H1 (cell line): ENCODE measurements at regions not wholly inside any gene's neighbourhood (a gene's known extent, or its start where the extent isn't known, plus 50 kb on each side); places are given as distances from the start of the nearest gene placed in this dataset.

Source experiments
- CTCF ChIA-PET: fragments of 300-600 bp; sonication (Branson Sonifier 250); formaldehyde crosslinking; loops from one replicate; lab custom pipeline; 2021; ENCODE audit not compliant: partially characterized antibody; lab: Charles Lee
- POLR2A ChIA-PET: fragments of 300-600 bp; sonication (Branson Sonifier 250); formaldehyde crosslinking; loops from one replicate; lab custom pipeline; 2021; ENCODE audit warnings: inconsistent platforms; ENCODE audit not compliant: partially characterized antibody; lab: Charles Lee
- DNase-seq, 2 experiments: peaks; one replicate each; pipeline versions ENCODE4 v3.0.0 to v3.0.0-alpha.2; 2010 to 2022; ENCODE audit warnings: low spot score in 2 of 2, low read depth in 1 of 2, mixed read lengths in 1 of 2
- FAIRE-seq: peaks from 2 replicates; lab custom pipeline; 2011; peaks lifted over from hg19 to GRCh38; lab: Jason Lieb, UNC
- H2AFZ ChIP-seq: 2 replicates; pipeline ENCODE4 v1.8.1; 2012; ENCODE audit warnings: low read length, inconsistent platforms
- H2AK5ac ChIP-seq: 2 replicates; pipeline ENCODE4 v1.6.1; 2013; ENCODE audit warnings: low read depth, low read length
- H2BK120ac ChIP-seq: replicated peaks from 2 replicates; pipeline ENCODE3; 2013; ENCODE audit warnings: low read depth, low read length, inconsistent platforms
- H2BK12ac ChIP-seq: 2 replicates; pipeline ENCODE4 v1.6.1; 2013; ENCODE audit warnings: low read depth, low read length
- H2BK15ac ChIP-seq: 2 replicates; pipeline ENCODE4 v1.6.1; 2013; ENCODE audit warnings: low read length
- H2BK20ac ChIP-seq: 2 replicates; pipeline ENCODE4 v1.6.1; 2013; ENCODE audit warnings: low read length
- H2BK5ac ChIP-seq: 2 replicates; pipeline ENCODE4 v1.6.1; 2013; ENCODE audit warnings: low read depth, low read length
- H3K14ac ChIP-seq: 2 replicates; pipeline ENCODE4 v1.6.1; 2013; ENCODE audit warnings: inconsistent platforms; ENCODE audit not compliant: insufficient read length
- H3K18ac ChIP-seq: 2 replicates; pipeline ENCODE4 v1.6.1; 2013; ENCODE audit warnings: low read length; ENCODE audit errors: extremely low read depth
- H3K23ac ChIP-seq: 2 replicates; pipeline ENCODE4 v1.6.1; 2013; ENCODE audit warnings: inconsistent platforms; ENCODE audit not compliant: insufficient read length
- H3K23me2 ChIP-seq: 2 replicates; pipeline ENCODE4 v1.6.1; 2013; ENCODE audit warnings: low read depth, low read length
- H3K27ac ChIP-seq: 2 replicates; pipeline ENCODE4 v1.6.1; 2011; ENCODE audit warnings: low read depth, low read length, inconsistent platforms
- H3K27me3 ChIP-seq, 4 experiments: replicated peaks in 1 of 4; 1 replicate in 1 of 4; 2 replicates in 3 of 4; pipeline versions ENCODE4 v1.6.1 to v1.8.1; 2011 to 2013; ENCODE audit warnings: low read length in 3 of 4, mild to moderate bottlenecking in 3 of 4, inconsistent platforms in 2 of 4, mixed read lengths in 2 of 4, moderate library complexity in 1 of 4; ENCODE audit not compliant: control insufficient read depth in 3 of 4, insufficient read depth in 3 of 4; ENCODE audit errors: extremely low read depth in 1 of 4
- H3K36me3 ChIP-seq, 4 experiments: 2 replicates each; pipeline versions ENCODE4 v1.6.1 to v1.8.1; 2011 to 2013; ENCODE audit warnings: mild to moderate bottlenecking in 4 of 4, low read length in 3 of 4, moderate library complexity in 2 of 4, control low read depth in 1 of 4, inconsistent platforms in 1 of 4; ENCODE audit not compliant: insufficient read depth in 4 of 4, control insufficient read depth in 2 of 4
- H3K4ac ChIP-seq: replicated peaks from 2 replicates; pipeline ENCODE3; 2013; ENCODE audit warnings: low read length, low read depth, mixed read lengths, inconsistent platforms; ENCODE audit not compliant: insufficient read length
- H3K4me1 ChIP-seq, 4 experiments: replicated peaks in 1 of 4; 1 replicate in 1 of 4; 2 replicates in 3 of 4; pipeline versions ENCODE4 v1.6.1 to v1.8.1; 2011 to 2013; ENCODE audit warnings: low read length in 3 of 4, inconsistent platforms in 2 of 4, mixed read lengths in 1 of 4; ENCODE audit not compliant: insufficient read depth in 4 of 4, control insufficient read depth in 3 of 4
- H3K4me2 ChIP-seq, 2 experiments: 2 replicates each; pipeline versions ENCODE4 v1.6.1 to v1.8.1; 2011 to 2013; ENCODE audit warnings: low read depth in 2 of 2, low read length in 2 of 2, control low read depth in 1 of 2, inconsistent platforms in 1 of 2, mild to moderate bottlenecking in 1 of 2; ENCODE audit not compliant: insufficient read depth in 1 of 2
- H3K4me3 ChIP-seq, 4 experiments: fragments of 200-600, 300-600 bp in 1 of 4; sonication (generic), shearing (Covaris generic), sonication (Bioruptor Twin) in 1 of 4; 2 replicates each; pipeline versions ENCODE4 v1.5.1 to v1.8.1; 2011 to 2016; ENCODE audit warnings: low read length in 4 of 4, low read depth in 3 of 4, control low read depth in 2 of 4, inconsistent platforms in 2 of 4, mild to moderate bottlenecking in 2 of 4, mixed read lengths in 1 of 4, moderate library complexity in 1 of 4; ENCODE audit not compliant: insufficient read depth in 2 of 4; ENCODE audit errors: extremely low read depth in 1 of 4
- H3K56ac ChIP-seq: replicated peaks from 2 replicates; pipeline ENCODE3; 2013; ENCODE audit warnings: low read depth, mild to moderate bottlenecking, mixed read lengths, low read length, inconsistent platforms; ENCODE audit not compliant: insufficient read length
- H3K79me1 ChIP-seq: 2 replicates; pipeline ENCODE4 v1.6.1; 2013; ENCODE audit warnings: low read depth, low read length, control low read depth
- H3K79me2 ChIP-seq, 2 experiments: 2 replicates each; pipeline versions ENCODE4 v1.6.1 to v1.8.1; 2012 to 2013; ENCODE audit warnings: low read length in 2 of 2, mild to moderate bottlenecking in 2 of 2, inconsistent platforms in 1 of 2; ENCODE audit not compliant: insufficient read depth in 2 of 2, control insufficient read depth in 1 of 2
- H3K9ac ChIP-seq, 4 experiments: replicated peaks in 1 of 4; 1 replicate in 1 of 4; 2 replicates in 3 of 4; pipeline versions ENCODE4 v1.6.1 to v1.8.1; 2011 to 2013; ENCODE audit warnings: low read depth in 3 of 4, low read length in 3 of 4, control low read depth in 2 of 4, mild to moderate bottlenecking in 2 of 4, moderate library complexity in 2 of 4, inconsistent platforms in 1 of 4; ENCODE audit errors: extremely low read depth in 1 of 4
- H3K9me3 ChIP-seq, 2 experiments: 2 replicates each; pipeline versions ENCODE4 v1.6.1 to v1.8.1; 2012 to 2013; ENCODE audit warnings: mild to moderate bottlenecking in 2 of 2, moderate library complexity in 2 of 2, control low read depth in 1 of 2, inconsistent platforms in 1 of 2, low read depth in 1 of 2, low read length in 1 of 2, mixed read lengths in 1 of 2; ENCODE audit not compliant: insufficient read depth in 2 of 2
- H4K20me1 ChIP-seq, 2 experiments: replicated peaks in 1 of 2; 2 replicates each; pipeline versions ENCODE3 to v1.8.1; 2011 to 2013; ENCODE audit warnings: inconsistent platforms in 2 of 2, low read length in 2 of 2, mild to moderate bottlenecking in 1 of 2; ENCODE audit not compliant: insufficient read depth in 2 of 2, control insufficient read depth in 1 of 2
- H4K5ac ChIP-seq: 2 replicates; pipeline ENCODE4 v1.6.1; 2013; ENCODE audit warnings: low read length, low read depth, mixed read lengths, inconsistent platforms; ENCODE audit not compliant: insufficient read length
- H4K8ac ChIP-seq: 2 replicates; pipeline ENCODE4 v1.8.0; 2013; ENCODE audit warnings: mild to moderate bottlenecking, moderate library complexity, low read length, inconsistent platforms; ENCODE audit not compliant: insufficient read depth; ENCODE audit errors: extremely low read depth
- H4K91ac ChIP-seq: replicated peaks from 2 replicates; pipeline ENCODE3; 2013; ENCODE audit warnings: low read length, mixed read lengths, inconsistent platforms; ENCODE audit not compliant: insufficient read length
- FOSL1 ChIP-seq: IDR thresholded peaks from 2 replicates; pipeline ENCODE4 v1.6.1; 2011; ENCODE audit warnings: mild to moderate bottlenecking, low read depth, low read length, moderate library complexity; ENCODE audit not compliant: insufficient read depth
- POU5F1 ChIP-seq: IDR thresholded peaks from 2 replicates; pipeline ENCODE4 v1.6.1; 2011; ENCODE audit warnings: low read depth, mild to moderate bottlenecking, low read length, moderate library complexity
- TEAD4 ChIP-seq: IDR thresholded peaks from 2 replicates; pipeline ENCODE4 v1.6.1; 2012; ENCODE audit warnings: low read depth, low read length, inconsistent platforms, mixed read lengths
- WGBS, 2 experiments: shearing (Covaris generic) in 1 of 2; methylation state at CpG; one replicate each; pipeline versions ENCODE4 v1.1.6 to v1.1.7; 2013 to 2015; ENCODE audit warnings: low lambda C conversion rate in 2 of 2, mixed read lengths in 2 of 2, inconsistent platforms in 1 of 2, low coverage in 1 of 2, missing lambda C conversion rate in 1 of 2; ENCODE audit not compliant: insufficient replicate concordance in 2 of 2, insufficient coverage in 1 of 2, insufficient read length in 1 of 2; ENCODE audit errors: extremely low coverage in 1 of 2, missing lambda C conversion rate in 1 of 2; 5-methylcytosine and 5-hydroxymethylcytosine counted together

GRCh38 chr13:65866138-65866537 is 1364.0 kb downstream of the PCDH9 start:
- H3K14ac ChIP-seq = no peak overlapping the region
- H3K23me2 ChIP-seq = no peaks in the 10 kb centered on the region
- FAIRE-seq = no peak
- no peak overlapping the region for H3K9ac ChIP-seq
- WGBS, 2 experiments = 96% methylated on average over 6 of the region's 6 CpGs; no CpG with 5 or more reads in 1 of the 2 experiments
- ChIA-PET POLR2A (no interaction called here), CTCF (interaction anchor here (0.9 kb wide), 1 partner anchor 17 kb away, joined by 7 read pairs; no protein-coding TSS in a partner anchor)
- no peak for DNase-seq
- no peak overlapping the region for H3K4me3 ChIP-seq
- H3K79me2 ChIP-seq = no peaks in the 10 kb centered on the region
- no peak overlapping the region for H2AK5ac ChIP-seq
- no peak overlapping the region for H3K18ac ChIP-seq
- no peak overlapping the region for H2BK120ac ChIP-seq
- H3K27me3 ChIP-seq = no peaks in the 10 kb centered on the region
- no peak overlapping the region for H4K5ac ChIP-seq
- no peak for TF ChIP-seq TEAD4
- no peak for TF ChIP-seq POU5F1
- TF ChIP-seq FOSL1 = no peak
- no peak overlapping the region for H3K4me2 ChIP-seq
- no peak overlapping the region for H2BK12ac ChIP-seq
- no peak overlapping the region for H4K8ac ChIP-seq
- H3K56ac ChIP-seq = no peak overlapping the region
- H2BK5ac ChIP-seq = no peak overlapping the region
- H3K4ac ChIP-seq = no peak overlapping the region
- no peaks in the 10 kb centered on the region for H3K4me1 ChIP-seq
- H4K91ac ChIP-seq = no peak overlapping the region
- no peak overlapping the region for H2AFZ ChIP-seq
- H3K36me3 ChIP-seq = no peaks in the 10 kb centered on the region
- H3K9me3 ChIP-seq = no peaks in the 10 kb centered on the region
- H4K20me1 ChIP-seq = no peaks in the 10 kb centered on the region
- H2BK20ac ChIP-seq = no peak overlapping the region
- no peak overlapping the region for H3K23ac ChIP-seq
- H3K27ac ChIP-seq = no peak overlapping the region
- no peaks in the 10 kb centered on the region for H3K79me1 ChIP-seq
- H2BK15ac ChIP-seq = no peak overlapping the region
